Activated T-cell treated with anti-CD3 and anti-CD28 coated beads, Interleukin-2, amount 50 U/mL, for 24 hours (primary cell): ENCODE measurements at regions not wholly inside any gene's neighbourhood (a gene's known extent, or its start where the extent isn't known, plus 50 kb on each side); places are given as distances from the start of the nearest gene placed in this dataset.

Experiments
- DNase-seq: peaks from one replicate; pipeline ENCODE4 v3.0.0-alpha.2; 2020
- H3K27ac Mint-ChIP-seq: 2 replicates; pipeline ENCODE4 v1.8.0; 2020; ENCODE audit warnings: mild to moderate bottlenecking, mixed read lengths
- H3K27me3 Mint-ChIP-seq: 2 replicates; pipeline ENCODE4 v1.8.0; 2020; ENCODE audit warnings: mixed read lengths
- H3K36me3 Mint-ChIP-seq: 2 replicates; pipeline ENCODE4 v1.8.0; 2020; ENCODE audit warnings: low read depth, mixed read lengths
- H3K4me1 Mint-ChIP-seq: 2 replicates; pipeline ENCODE4 v1.8.0; 2020; ENCODE audit warnings: low read depth, mixed read lengths
- H3K4me3 Mint-ChIP-seq: 2 replicates; pipeline ENCODE4 v1.8.0; 2020; ENCODE audit warnings: mild to moderate bottlenecking, moderate library complexity, mixed read lengths
- H3K9me3 Mint-ChIP-seq: 2 replicates; pipeline ENCODE4 v1.8.0; 2020; ENCODE audit warnings: mixed read lengths

DNA sequence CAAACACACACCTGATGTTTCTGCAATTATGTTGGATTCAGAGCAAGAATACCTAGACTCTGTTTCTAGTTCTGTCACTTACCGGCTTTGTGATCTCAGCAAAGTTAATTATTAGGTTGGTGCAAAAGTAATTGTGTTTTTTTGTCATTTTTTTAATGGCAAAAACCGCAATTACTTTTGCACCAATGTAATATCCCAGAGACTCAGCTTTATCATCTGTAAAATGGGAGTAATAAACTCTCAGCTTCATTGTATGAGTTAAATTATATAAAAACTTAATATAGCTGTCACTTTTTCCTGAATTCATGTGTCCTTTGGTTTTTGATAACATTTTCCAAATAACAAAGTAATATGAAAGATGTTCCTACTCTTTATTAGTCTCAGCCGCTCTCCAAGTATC, 251.7 kb downstream of the TRIB2 start:
- Mint-ChIP-seq H3K27me3 (peaks cover 19% of the 10 kb centered on the region), H3K36me3 (no peaks in the 10 kb centered on the region), H3K4me1 (peaks cover 20% of the 10 kb centered on the region), H3K9me3 (no peaks in the 10 kb centered on the region), H3K4me3 (no peak overlapping the region), H3K27ac (no peak overlapping the region)
- DNase-seq, result no peak

DNA sequence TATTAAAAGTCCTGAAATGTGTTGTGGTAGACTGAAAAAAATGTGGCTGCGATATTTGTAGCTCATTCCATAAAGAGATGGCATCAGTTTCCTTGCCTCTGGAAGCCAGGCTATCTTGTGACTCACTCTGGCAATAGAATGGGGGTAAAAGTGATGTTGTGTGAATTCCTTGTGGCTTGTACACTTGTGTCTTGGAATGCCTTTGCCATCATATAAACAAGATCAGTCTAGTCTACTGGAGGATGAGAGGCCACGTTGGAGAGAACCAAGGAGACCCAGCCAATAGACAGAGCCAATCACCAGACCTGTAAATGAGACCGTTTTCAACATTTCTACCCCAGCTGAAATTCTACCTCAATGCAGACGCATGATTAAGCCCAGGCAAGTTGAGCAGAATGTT, 254.1 kb downstream of the TRIB2 start:
- Mint-ChIP-seq H3K27me3 (peaks cover 21% of the 10 kb centered on the region), H3K9me3 (no peaks in the 10 kb centered on the region), H3K4me1 (peaks cover 9% of the 10 kb centered on the region), H3K27ac (no peak overlapping the region), H3K36me3 (no peaks in the 10 kb centered on the region), H3K4me3 (no peak overlapping the region)
- no peak for DNase-seq

DNA sequence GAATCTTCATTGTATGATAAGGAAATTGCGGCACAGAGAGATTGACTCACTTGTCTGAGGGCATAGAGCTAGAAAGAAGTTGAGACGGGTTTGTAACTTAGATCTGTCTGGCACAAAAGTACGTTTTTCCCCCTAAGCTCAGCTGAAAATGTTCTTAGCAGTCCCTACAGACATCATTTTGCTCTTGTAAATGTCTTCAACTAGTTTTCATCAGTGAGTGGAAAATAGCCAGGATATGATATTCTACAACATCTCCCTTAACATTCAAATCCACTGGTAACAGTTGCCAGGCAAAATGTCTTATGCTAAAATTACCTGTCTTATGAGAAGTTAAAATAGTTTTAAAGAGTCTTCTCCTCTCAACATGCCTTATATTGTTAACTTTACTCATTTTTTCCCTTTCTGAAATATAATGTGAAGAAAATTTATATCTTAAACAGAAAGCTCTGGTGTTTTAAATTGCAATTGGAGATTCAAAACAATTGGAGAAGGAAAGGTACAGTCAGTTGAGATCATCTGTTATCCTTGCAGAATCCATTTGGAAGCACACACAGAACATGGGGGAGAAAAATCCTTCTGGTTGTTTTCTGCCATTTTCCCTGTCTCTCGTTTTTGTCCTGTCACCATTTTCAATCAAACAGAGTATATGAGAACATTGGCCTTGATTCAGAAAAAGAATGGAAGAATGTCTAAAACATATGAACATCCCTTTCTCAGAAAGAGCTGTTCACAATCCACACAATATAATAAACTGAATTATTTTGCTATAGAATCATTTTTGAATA, 255.0 kb downstream of the TRIB2 start:
- peaks cover 2% of the 10 kb centered on the region for H3K4me1 Mint-ChIP-seq
- H3K4me3 Mint-ChIP-seq, result no peak overlapping the region
- H3K9me3 Mint-ChIP-seq, result no peaks in the 10 kb centered on the region
- no peak overlapping the region for H3K27ac Mint-ChIP-seq
- no peak for DNase-seq
- peaks cover 22% of the 10 kb centered on the region for H3K27me3 Mint-ChIP-seq
- H3K36me3 Mint-ChIP-seq, result no peaks in the 10 kb centered on the region

DNA sequence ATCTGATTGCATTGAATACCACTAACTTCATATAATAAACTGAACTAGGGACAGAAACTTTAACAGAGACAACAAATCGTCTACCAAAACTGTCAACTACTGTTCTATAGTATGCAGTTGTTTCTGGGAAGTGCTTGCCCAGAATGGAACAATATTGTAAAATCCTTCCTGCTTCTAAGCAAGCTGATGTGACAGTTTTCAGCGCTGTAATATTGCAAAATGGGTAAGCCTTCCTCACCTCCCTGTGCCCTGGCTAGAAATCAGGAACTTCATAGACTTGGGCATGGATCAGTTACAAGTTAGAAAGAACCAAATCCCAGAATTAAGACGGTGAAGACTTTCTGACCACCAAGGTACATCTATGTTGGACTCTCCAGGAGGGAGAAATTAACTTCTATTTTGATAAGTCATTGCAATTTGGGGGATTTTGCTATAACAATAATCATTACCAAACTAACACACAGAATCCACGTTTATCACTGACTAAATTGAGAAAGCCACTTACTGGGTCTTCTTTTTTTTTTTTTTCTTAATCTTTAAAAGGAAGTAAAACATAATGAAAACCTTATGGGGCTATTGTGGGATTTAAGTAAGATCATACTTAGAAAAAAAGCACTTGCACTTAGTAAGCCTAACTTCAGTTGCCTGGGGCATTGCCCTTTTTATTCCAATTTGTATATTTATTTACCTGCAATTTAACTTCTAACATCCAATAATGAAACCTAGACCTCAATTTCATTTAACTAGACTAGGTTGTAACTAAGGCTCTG, 261.5 kb downstream of the TRIB2 start:
- no peaks in the 10 kb centered on the region for H3K9me3 Mint-ChIP-seq
- no peaks in the 10 kb centered on the region for H3K4me1 Mint-ChIP-seq
- DNase-seq, result no peak
- no peak overlapping the region for H3K27ac Mint-ChIP-seq
- no peaks in the 10 kb centered on the region for H3K36me3 Mint-ChIP-seq
- H3K27me3 Mint-ChIP-seq, result peaks cover 24% of the 10 kb centered on the region
- no peak overlapping the region for H3K4me3 Mint-ChIP-seq

DNA sequence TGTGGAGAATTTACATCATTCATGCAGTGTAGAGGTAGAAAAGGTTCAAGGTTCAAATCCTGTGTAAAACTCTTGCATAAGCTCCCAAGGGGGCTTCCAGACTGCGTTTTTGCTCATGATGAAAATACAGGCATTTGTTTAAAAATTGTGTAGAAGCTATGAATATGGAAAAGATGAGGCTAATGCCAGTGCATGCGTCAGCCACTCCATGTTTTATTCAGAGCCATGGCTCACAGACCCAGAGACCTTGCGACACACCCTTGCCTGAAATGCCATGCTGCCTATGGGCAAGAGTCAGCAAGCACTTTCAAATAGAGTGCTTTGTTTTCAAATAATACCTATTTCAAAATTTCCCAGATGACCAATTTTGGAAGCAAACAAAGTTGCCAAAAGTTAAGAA, 262.3 kb downstream of the TRIB2 start:
- Mint-ChIP-seq H3K27me3 (peaks cover 24% of the 10 kb centered on the region), H3K27ac (no peak overlapping the region), H3K9me3 (no peaks in the 10 kb centered on the region), H3K4me3 (no peak overlapping the region), H3K4me1 (no peaks in the 10 kb centered on the region), H3K36me3 (no peaks in the 10 kb centered on the region)
- no peak for DNase-seq

DNA sequence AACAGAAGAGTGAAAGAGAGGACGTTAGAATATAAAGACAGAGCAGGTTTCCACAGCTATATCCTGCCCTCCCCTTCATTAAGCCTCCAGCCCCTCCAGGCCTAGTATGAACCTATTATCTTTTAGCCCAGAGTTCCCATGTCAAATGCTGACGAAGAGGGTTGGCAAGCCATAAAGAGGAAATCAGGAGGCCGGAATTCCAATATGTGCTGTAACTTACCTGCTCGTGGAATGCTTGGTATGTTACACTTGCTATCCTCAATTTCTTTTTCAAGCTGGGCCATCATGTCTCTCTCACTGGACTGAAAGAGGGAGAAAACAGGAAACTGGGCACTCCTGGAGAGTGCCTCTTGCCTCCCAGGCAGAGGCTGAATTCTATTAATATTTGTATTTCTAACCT, 264.1 kb downstream of the TRIB2 start:
- H3K4me3 Mint-ChIP-seq, result no peak overlapping the region
- H3K9me3 Mint-ChIP-seq, result no peaks in the 10 kb centered on the region
- no peak for DNase-seq
- no peak overlapping the region for H3K27ac Mint-ChIP-seq
- no peaks in the 10 kb centered on the region for H3K4me1 Mint-ChIP-seq
- no peaks in the 10 kb centered on the region for H3K36me3 Mint-ChIP-seq
- peaks cover 25% of the 10 kb centered on the region for H3K27me3 Mint-ChIP-seq

DNA sequence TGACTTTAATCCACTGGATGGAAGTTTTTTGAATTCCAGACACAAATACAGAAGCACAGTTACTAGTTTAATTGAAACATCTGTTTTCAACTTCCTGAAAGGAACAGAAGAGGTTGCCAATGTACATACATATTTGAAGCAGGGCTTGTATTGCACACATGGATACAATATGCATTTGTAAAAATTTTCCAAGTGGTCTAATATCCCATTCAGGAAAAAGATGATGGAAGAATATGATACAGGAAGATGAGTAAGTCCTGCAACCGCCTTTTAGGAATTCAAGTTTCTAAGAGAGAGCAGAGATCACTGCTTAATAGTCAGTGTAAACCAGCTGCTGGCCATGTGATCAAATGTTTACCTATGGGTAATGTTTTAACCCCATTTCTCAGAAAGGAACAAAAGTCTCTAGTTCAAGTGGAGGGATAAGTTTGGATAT, 265.4 kb downstream of the TRIB2 start:
- no peak overlapping the region for H3K4me3 Mint-ChIP-seq
- H3K27me3 Mint-ChIP-seq, result peaks cover 20% of the 10 kb centered on the region
- H3K36me3 Mint-ChIP-seq, result no peaks in the 10 kb centered on the region
- H3K9me3 Mint-ChIP-seq, result no peaks in the 10 kb centered on the region
- H3K4me1 Mint-ChIP-seq, result peaks cover 1% of the 10 kb centered on the region
- DNase-seq, result no peak
- H3K27ac Mint-ChIP-seq, result no peak overlapping the region

DNA sequence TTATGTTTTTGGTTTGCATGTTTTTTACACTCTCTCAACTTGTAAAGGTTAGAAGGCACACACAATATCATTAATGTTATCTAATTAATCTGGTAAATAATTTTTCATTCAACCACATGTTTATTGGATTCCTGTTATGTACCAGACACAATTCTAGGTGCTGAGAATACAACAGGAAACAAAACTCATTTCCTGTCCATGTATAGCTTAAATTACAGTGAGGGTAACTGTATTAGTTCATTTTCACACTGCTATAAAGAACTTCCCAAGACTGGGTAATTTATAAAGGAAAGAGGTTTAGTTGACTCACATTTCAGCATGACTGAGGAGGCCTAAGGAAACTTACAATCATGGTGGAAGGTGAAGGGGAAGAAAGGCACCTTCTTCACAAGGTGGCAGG, 270.5 kb downstream of the TRIB2 start:
- peaks cover 6% of the 10 kb centered on the region for H3K4me1 Mint-ChIP-seq
- peaks cover 3% of the 10 kb centered on the region for H3K27me3 Mint-ChIP-seq
- H3K4me3 Mint-ChIP-seq, result no peak overlapping the region
- H3K36me3 Mint-ChIP-seq, result no peaks in the 10 kb centered on the region
- no peak for DNase-seq
- no peaks in the 10 kb centered on the region for H3K9me3 Mint-ChIP-seq
- no peak overlapping the region for H3K27ac Mint-ChIP-seq

DNA sequence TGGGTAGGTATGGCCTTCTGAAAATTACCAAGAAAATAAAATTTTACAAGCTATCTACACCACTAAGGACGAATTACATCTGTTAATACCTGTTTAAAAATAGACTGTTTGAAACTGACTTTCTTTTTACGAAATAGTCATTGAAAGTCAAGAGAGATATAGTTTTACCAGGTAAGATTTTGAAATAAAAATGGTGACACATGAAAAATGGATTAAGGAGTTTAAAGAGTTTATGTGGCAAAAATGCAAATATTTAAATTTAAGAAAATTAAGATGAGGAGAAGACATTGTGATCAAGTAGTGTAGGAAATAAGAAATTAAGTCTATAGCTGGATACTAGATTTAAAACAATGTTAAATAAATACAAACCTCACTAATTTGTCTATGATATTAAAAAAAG, 271.5 kb downstream of the TRIB2 start:
- Mint-ChIP-seq H3K27me3 (peaks cover 3% of the 10 kb centered on the region), H3K36me3 (no peaks in the 10 kb centered on the region), H3K4me1 (peaks cover 6% of the 10 kb centered on the region), H3K4me3 (no peak overlapping the region), H3K27ac (no peak overlapping the region), H3K9me3 (no peaks in the 10 kb centered on the region)
- no peak for DNase-seq

DNA sequence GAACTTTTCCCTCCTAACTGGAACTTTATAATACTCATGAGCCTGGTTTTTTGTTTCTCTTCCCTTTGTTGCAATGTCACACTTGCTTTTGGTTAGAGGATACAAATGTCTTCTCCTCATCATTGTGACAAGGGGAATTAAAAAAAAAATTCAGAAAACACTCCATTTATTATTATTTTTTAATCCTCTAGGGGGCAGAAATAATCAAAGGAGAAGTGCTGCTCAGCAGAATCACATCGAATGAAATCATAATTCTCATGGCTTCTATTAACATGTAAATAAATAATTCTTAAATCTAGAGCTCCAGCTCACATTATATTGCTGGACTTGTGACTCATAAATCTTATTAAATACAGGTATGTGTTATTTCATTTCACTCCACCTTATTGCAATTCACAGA, 273.8 kb downstream of the TRIB2 start:
- no peaks in the 10 kb centered on the region for H3K27me3 Mint-ChIP-seq
- peaks cover 6% of the 10 kb centered on the region for H3K4me1 Mint-ChIP-seq
- no peaks in the 10 kb centered on the region for H3K9me3 Mint-ChIP-seq
- DNase-seq, result no peak
- no peak overlapping the region for H3K27ac Mint-ChIP-seq
- H3K4me3 Mint-ChIP-seq, result no peak overlapping the region
- H3K36me3 Mint-ChIP-seq, result no peaks in the 10 kb centered on the region

DNA sequence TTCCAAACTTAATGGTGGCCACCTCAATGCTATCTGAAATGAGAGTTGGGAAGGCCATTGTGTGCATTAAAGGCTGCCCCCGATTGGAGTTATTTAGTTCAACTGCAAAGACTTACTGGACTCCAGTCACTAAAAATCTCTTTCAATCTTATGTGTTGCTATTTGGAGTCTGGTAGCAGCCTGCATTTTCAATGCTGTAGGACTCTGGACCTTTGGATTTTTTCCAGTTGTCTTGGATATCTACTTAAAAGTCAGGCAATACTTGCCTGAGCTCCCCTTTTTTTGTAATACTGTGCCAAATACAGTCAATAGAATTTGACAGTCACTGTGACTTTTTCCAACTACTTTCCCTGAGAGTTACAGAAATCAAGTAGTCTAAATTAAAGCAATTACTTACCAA, 281.9 kb downstream of the TRIB2 start:
- H3K9me3 Mint-ChIP-seq, result no peaks in the 10 kb centered on the region
- no peak for DNase-seq
- H3K27ac Mint-ChIP-seq, result no peak overlapping the region
- H3K4me1 Mint-ChIP-seq, result peaks cover 2% of the 10 kb centered on the region
- no peaks in the 10 kb centered on the region for H3K36me3 Mint-ChIP-seq
- H3K4me3 Mint-ChIP-seq, result no peak overlapping the region
- no peaks in the 10 kb centered on the region for H3K27me3 Mint-ChIP-seq

DNA sequence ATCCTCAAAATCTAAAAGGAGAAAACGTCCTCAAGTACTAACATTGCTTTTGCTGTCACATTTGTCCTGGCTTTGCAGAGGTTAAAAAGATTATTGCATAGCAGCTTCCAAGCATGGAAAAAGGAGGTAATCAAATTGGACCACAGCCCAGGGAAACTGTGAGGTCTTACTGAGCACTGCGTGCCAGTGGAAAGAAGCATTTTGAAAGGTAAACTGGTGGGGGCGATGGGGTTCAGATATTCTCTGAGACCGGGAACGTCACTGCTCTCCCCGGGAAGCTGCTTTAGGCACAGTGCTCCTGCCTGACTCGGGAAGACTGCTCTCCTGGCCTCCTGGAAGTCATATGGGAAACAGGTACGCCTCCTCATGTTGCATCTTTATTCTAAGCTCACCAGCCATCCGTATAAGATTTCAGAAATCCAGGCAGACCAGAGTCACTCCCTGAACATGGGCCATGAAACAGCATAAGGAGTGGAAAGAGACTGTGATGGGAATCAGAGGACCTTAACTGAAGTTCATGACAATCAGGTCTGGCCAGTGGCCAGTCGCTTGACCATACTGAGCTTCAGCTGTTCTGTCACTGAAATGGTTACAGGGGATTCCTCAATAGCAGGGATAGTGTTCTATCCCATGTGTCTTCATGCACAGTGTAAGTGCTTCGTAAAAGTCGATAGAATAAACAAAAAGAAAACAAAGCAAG, 284.1 kb downstream of the TRIB2 start:
- Mint-ChIP-seq H3K36me3 (no peaks in the 10 kb centered on the region), H3K4me1 (peaks cover 2% of the 10 kb centered on the region), H3K27ac (no peak overlapping the region), H3K9me3 (no peaks in the 10 kb centered on the region), H3K4me3 (no peak overlapping the region), H3K27me3 (no peaks in the 10 kb centered on the region)
- no peak for DNase-seq

DNA sequence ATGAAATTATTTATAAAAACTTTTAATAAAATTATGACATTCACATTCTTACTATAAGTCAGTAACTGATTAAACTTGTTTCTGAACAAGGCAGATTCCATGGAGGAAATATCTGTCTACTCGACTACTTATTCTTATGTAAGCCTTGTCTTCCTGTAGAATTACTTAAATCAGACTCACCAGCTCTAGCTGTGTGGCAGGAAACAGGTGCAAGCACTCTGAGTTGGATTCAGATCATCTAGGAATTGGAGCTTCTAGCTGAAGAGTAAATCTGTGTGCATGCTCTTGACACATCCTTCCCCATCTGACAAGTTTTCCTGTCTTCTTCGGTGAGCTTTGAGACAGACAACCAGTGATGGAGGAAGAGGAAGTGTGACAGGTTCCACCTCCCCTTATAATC, 284.7 kb downstream of the TRIB2 start:
- no peak overlapping the region for H3K4me3 Mint-ChIP-seq
- H3K27ac Mint-ChIP-seq, result no peak overlapping the region
- no peak for DNase-seq
- H3K4me1 Mint-ChIP-seq, result peaks cover 2% of the 10 kb centered on the region
- H3K9me3 Mint-ChIP-seq, result no peaks in the 10 kb centered on the region
- H3K36me3 Mint-ChIP-seq, result no peaks in the 10 kb centered on the region
- no peaks in the 10 kb centered on the region for H3K27me3 Mint-ChIP-seq

DNA sequence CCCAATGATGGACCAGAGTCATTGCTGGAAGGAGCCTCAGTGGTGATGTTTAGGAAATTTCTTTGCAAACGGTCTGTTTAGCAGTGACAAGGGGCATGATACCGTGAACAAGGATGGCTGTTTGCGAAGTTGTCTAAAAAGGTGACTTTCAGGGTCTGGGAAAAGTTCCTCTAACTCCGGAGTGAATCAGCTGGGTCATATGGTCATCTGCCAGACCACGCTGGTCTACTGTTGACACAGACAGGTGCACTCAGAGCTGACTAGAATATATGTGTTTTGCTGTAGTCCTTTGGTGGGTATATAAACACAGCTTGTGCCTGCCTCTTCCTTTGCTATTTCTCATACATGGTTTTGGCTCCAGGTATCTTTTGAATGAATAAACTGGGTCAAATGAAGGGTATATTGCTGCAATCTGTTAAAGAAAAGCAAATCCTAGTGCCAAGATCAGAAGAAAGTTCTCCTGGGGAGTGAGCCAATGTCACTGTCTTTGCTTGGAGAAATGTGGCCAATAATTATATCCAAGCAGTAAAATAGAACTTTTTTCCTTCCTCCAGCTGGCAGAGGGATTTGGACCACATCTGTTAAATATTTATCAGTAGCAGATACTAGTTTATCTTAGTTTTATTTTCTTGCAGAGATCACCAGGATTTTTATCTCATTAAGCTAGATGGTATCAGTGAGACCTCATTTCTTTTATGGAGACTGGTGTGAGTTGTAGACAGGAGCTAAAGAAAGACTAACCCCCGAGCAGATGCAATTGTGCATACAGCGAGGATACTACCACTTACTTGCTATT, 286.0 kb downstream of the TRIB2 start:
- no peak overlapping the region for H3K4me3 Mint-ChIP-seq
- no peaks in the 10 kb centered on the region for H3K36me3 Mint-ChIP-seq
- no peak overlapping the region for H3K27ac Mint-ChIP-seq
- no peak for DNase-seq
- H3K9me3 Mint-ChIP-seq, result no peaks in the 10 kb centered on the region
- peaks cover 5% of the 10 kb centered on the region for H3K27me3 Mint-ChIP-seq
- H3K4me1 Mint-ChIP-seq, result peaks cover 4% of the 10 kb centered on the region
